Keratinocyte (primary cell): ENCODE measurements at regions not wholly inside any gene's neighbourhood (a gene's known extent, or its start where the extent isn't known, plus 50 kb on each side); places are given as distances from the start of the nearest gene placed in this dataset.

Experiments used
- EZH2 ChIP-seq: IDR thresholded peaks from one replicate; pipeline ENCODE4 v1.6.1; 2012; ENCODE audit warnings: inconsistent platforms, mild to moderate bottlenecking, low read length, moderate library complexity
- TF ChIP-seq, protein P1 (sequence below), 3 experiments: IDR thresholded peaks in 1 of 3; conservative IDR thresholded peaks in 1 of 3; optimal IDR thresholded peaks in 1 of 3; 2 replicates in 2 of 3; 3 replicates in 1 of 3; pipeline versions ENCODE3 to v1.5.1; 2011; ENCODE audit warnings: low read length in 3 of 3, mild to moderate bottlenecking in 3 of 3, moderate library complexity in 2 of 3, control low read depth in 1 of 3, inconsistent platforms in 1 of 3; ENCODE audit not compliant: insufficient read depth in 2 of 3; ENCODE audit errors: extremely low read depth in 1 of 3

DNA sequence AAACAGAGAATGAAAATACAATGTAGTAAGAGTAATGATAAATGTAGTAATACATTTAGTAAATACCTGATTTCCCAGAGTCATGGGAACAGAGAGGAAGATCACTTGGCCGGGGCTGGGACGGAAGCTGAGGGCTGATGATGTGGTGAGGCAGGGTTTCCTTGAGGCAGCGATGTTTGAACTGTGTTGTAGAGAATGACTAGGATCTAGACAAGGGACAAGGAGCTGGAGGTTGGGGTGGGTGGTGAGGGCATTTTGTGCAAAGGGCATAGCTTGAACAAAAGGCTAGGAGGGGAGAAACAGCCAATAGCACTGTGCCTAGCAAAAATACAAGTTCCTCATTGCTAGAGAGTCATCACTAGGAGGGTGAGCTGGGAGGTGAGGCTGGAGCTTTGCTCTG, 64.3 kb upstream of the RAPGEF2 start:
- TF ChIP-seq, protein P1, sequence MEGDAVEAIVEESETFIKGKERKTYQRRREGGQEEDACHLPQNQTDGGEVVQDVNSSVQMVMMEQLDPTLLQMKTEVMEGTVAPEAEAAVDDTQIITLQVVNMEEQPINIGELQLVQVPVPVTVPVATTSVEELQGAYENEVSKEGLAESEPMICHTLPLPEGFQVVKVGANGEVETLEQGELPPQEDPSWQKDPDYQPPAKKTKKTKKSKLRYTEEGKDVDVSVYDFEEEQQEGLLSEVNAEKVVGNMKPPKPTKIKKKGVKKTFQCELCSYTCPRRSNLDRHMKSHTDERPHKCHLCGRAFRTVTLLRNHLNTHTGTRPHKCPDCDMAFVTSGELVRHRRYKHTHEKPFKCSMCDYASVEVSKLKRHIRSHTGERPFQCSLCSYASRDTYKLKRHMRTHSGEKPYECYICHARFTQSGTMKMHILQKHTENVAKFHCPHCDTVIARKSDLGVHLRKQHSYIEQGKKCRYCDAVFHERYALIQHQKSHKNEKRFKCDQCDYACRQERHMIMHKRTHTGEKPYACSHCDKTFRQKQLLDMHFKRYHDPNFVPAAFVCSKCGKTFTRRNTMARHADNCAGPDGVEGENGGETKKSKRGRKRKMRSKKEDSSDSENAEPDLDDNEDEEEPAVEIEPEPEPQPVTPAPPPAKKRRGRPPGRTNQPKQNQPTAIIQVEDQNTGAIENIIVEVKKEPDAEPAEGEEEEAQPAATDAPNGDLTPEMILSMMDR (optimal IDR thresholded peaks at IDR 0.05 in 1 of 3, IDR thresholded peaks at IDR 0.05 in 1 of 3, conservative IDR thresholded peaks at IDR 0.05 in 1 of 3; ENCODE audit: extremely low read depth in 1 of 3, insufficient read depth in 2 of 3, low read length in 3 of 3) = no peak
- no peak for TF ChIP-seq EZH2
